ENCODE measurements at regions not wholly inside any gene's neighbourhood (a gene's known extent, or its start where the extent isn't known, plus 50 kb on each side); places are given as distances from the start of the nearest gene placed in this dataset.
A peak's percentile ranks its signal among the peaks of the same experiment; 100 is the strongest.

GRCh38 chr2:238520359-238520886 lies 93.7 kb downstream of the ASB1 start:
- Histone ChIP-seq H3K36me3 (ENCODE audit: control insufficient read depth in 2 of 2, insufficient read depth in 1 of 2, low read length in 2 of 2) (no peaks in the 10 kb centered on the region), H3K27ac (ENCODE audit: extremely low read depth, low read depth, low read length) (no peak overlapping the region), H3K4me1 (ENCODE audit: control insufficient read depth, insufficient read depth, low read length) (no peaks in the 10 kb centered on the region), H3K4me3 (ENCODE audit: low read depth, low read length) (no peak overlapping the region), H3K9me3 (ENCODE audit: control insufficient read depth, insufficient read depth, low read depth, low read length) (no peaks in the 10 kb centered on the region)
- ChIA-PET POLR2A (no interaction called here), CTCF (interaction anchor here (1.0 kb wide), 1 partner anchor 128 kb away, joined by 3 read pairs; no protein-coding TSS in a partner anchor)
- TF ChIP-seq ZNF449 (tag by site-specific recombination; IDR thresholded peaks at IDR 0.05) (no peak), ZNF513 (tag by site-specific recombination; IDR thresholded peaks at IDR 0.05) (peak; percentile 92), ZNF26 (tag by site-specific recombination; IDR thresholded peaks at IDR 0.05) (no peak), ZNF23 (tag by site-specific recombination; IDR thresholded peaks at IDR 0.05; ENCODE audit: borderline replicate concordance) (no peak), ZNF518A (tag by site-specific recombination; conservative IDR thresholded peaks at IDR 0.05; ENCODE audit: low read depth) (no peak), ZNF266 (tag by site-specific recombination; IDR thresholded peaks at IDR 0.05; ENCODE audit: low read depth) (no peak), ZNF274 (IDR thresholded peaks at IDR 0.05; ENCODE audit: low read length) (no peak), ZNF274 (tag by site-specific recombination; IDR thresholded peaks at IDR 0.05; ENCODE audit: borderline replicate concordance) (0 out of 2 replicates have a peak, but pooled peaks have one; percentile 18), ZNF510 (tag by site-specific recombination; IDR thresholded peaks at IDR 0.05; ENCODE audit: insufficient replicate concordance) (no peak), ZNF747 (tag by site-specific recombination; IDR thresholded peaks at IDR 0.05) (no peak)

GRCh38 chr2:238521002-238521401 lies 94.3 kb downstream of the ASB1 start:
- CTCF ChIA-PET: no interaction called here
- Histone ChIP-seq H3K4me1 (ENCODE audit: control insufficient read depth, insufficient read depth, low read length) (no peaks in the 10 kb centered on the region), H3K4me3 (ENCODE audit: low read depth, low read length) (no peak overlapping the region), H3K9me3 (ENCODE audit: control insufficient read depth, insufficient read depth, low read depth, low read length) (no peaks in the 10 kb centered on the region), H3K27ac (ENCODE audit: extremely low read depth, low read depth, low read length) (no peak overlapping the region), H3K36me3 (ENCODE audit: control insufficient read depth in 2 of 2, insufficient read depth in 1 of 2, low read length in 2 of 2) (no peaks in the 10 kb centered on the region)
- TF ChIP-seq ZFHX2 (tag by site-specific recombination; conservative IDR thresholded peaks at IDR 0.05): no peak
- TF ChIP-seq ZNF513 (tag by site-specific recombination; IDR thresholded peaks at IDR 0.05): peak; percentile 75
- TF ChIP-seq ZNF274 (IDR thresholded peaks at IDR 0.05; ENCODE audit: low read length): no peak
- TF ChIP-seq ZNF274 (tag by site-specific recombination; IDR thresholded peaks at IDR 0.05; ENCODE audit: borderline replicate concordance): 0 out of 2 replicates have a peak, but pooled peaks have one; percentile 4
- POLR2A ChIA-PET: no interaction called here
